Panc1 (cell line): ENCODE measurements at regions not wholly inside any gene's neighbourhood (a gene's known extent, or its start where the extent isn't known, plus 50 kb on each side); places are given as distances from the start of the nearest gene placed in this dataset.

Experiments
- CTCF ChIP-seq: fragments of 450-650 bp; IDR thresholded peaks from 2 replicates; pipeline ENCODE4 v1.5.1; 2017; ENCODE audit warnings: mild to moderate bottlenecking
- POLR2AphosphoS5 ChIP-seq: IDR thresholded peaks from 2 replicates; pipeline ENCODE4 v1.6.1; 2012; ENCODE audit warnings: mild to moderate bottlenecking, low read depth, low read length, moderate library complexity
- REST ChIP-seq, 2 experiments: IDR thresholded peaks; 2 replicates each; pipeline ENCODE4 v1.6.1; 2011 to 2012; ENCODE audit warnings: low read depth in 2 of 2, control low read depth in 1 of 2, low read length in 1 of 2, mild to moderate bottlenecking in 1 of 2, moderate library complexity in 1 of 2; ENCODE audit not compliant: insufficient read depth in 1 of 2
- SIN3A ChIP-seq: IDR thresholded peaks from 2 replicates; pipeline ENCODE4 v1.6.1; 2012; ENCODE audit warnings: low read depth, mild to moderate bottlenecking, low read length, moderate library complexity, borderline replicate concordance; ENCODE audit not compliant: insufficient read depth
- TCF7L2 ChIP-seq: IDR thresholded peaks from 2 replicates; pipeline ENCODE4 v1.6.1; 2011; ENCODE audit warnings: mild to moderate bottlenecking, low read depth, low read length, inconsistent platforms

GRCh38 chrX:23228950-23229448 lies 105.7 kb upstream of the PTCHD1 start:
- TF ChIP-seq CTCF (no peak), POLR2AphosphoS5 (no peak), REST (IDR thresholded peaks at IDR 0.05; ENCODE audit: insufficient read depth in 1 of 2, low read depth in 2 of 2, low read length in 1 of 2) (no peak), TCF7L2 (no peak), SIN3A (no peak)
